ENCODE measurements at regions not wholly inside any gene's neighbourhood (a gene's known extent, or its start where the extent isn't known, plus 50 kb on each side); places are given as distances from the start of the nearest gene placed in this dataset.

GRCh38 chr6:112801468-112802080 lies 454.4 kb downstream of the RFPL4B start:
- Histone ChIP-seq H3K4me3 (no peak overlapping the region), H3K4me1 (no peaks in the 10 kb centered on the region), H3K9me3 (no peaks in the 10 kb centered on the region), H3K36me3 (no peaks in the 10 kb centered on the region), H3K27ac (no peak overlapping the region), H3K27me3 (no peaks in the 10 kb centered on the region)
- TF ChIP-seq CTCF (IDR thresholded peaks at IDR 0.05) = no peak
- no peak for TF ChIP-seq POLR2AphosphoS5 (IDR thresholded peaks at IDR 0.05)
- TF ChIP-seq POLR2A (IDR thresholded peaks at IDR 0.05) = no peak
- DNase-seq (ENCODE audit: low spot score in 2 of 2) = no peak
- intact Hi-C loops (cut with DNase I; ENCODE audit: low total_unique reads) = no loop called here

- Histone ChIP-seq H3K27me3 (no peaks in the 10 kb centered on the region), H3K4me3 (no peak overlapping the region), H3K27ac (no peak overlapping the region), H3K36me3 (no peaks in the 10 kb centered on the region), H3K4me1 (no peaks in the 10 kb centered on the region), H3K9me3 (no peaks in the 10 kb centered on the region)
- no peak for DNase-seq (ENCODE audit: low spot score in 2 of 2)
- intact Hi-C loops (cut with DNase I; ENCODE audit: low total_unique reads) = no loop called here
- no peak for TF ChIP-seq POLR2AphosphoS5 (IDR thresholded peaks at IDR 0.05)
- TF ChIP-seq POLR2A (IDR thresholded peaks at IDR 0.05) = no peak
- TF ChIP-seq CTCF (IDR thresholded peaks at IDR 0.05) = no peak
Observed at GRCh38 chr6:112802144-112802543, 455.0 kb downstream of the RFPL4B start.

- no peak for DNase-seq (ENCODE audit: low spot score in 2 of 2)
- H3K36me3 ChIP-seq = no peaks in the 10 kb centered on the region
- intact Hi-C loops (cut with DNase I; ENCODE audit: low total_unique reads) = no loop called here
- TF ChIP-seq POLR2A (IDR thresholded peaks at IDR 0.05) = no peak
- no peak for TF ChIP-seq POLR2AphosphoS5 (IDR thresholded peaks at IDR 0.05)
- no peak for TF ChIP-seq CTCF (IDR thresholded peaks at IDR 0.05)
- no peak overlapping the region for H3K27ac ChIP-seq
- no peaks in the 10 kb centered on the region for H3K27me3 ChIP-seq
- H3K9me3 ChIP-seq = no peaks in the 10 kb centered on the region
- H3K4me1 ChIP-seq = no peaks in the 10 kb centered on the region
- no peak overlapping the region for H3K4me3 ChIP-seq
Observed at GRCh38 chr6:112804638-112805330, 457.7 kb downstream of the RFPL4B start.

GRCh38 chr6:112806163-112806865 lies 459.2 kb downstream of the RFPL4B start:
- Histone ChIP-seq H3K27ac (no peak overlapping the region), H3K36me3 (no peaks in the 10 kb centered on the region), H3K9me3 (no peaks in the 10 kb centered on the region), H3K27me3 (no peaks in the 10 kb centered on the region), H3K4me3 (no peak overlapping the region), H3K4me1 (no peaks in the 10 kb centered on the region)
- intact Hi-C loops (cut with DNase I; ENCODE audit: low total_unique reads) = no loop called here
- TF ChIP-seq POLR2A (IDR thresholded peaks at IDR 0.05) (no peak), CTCF (IDR thresholded peaks at IDR 0.05) (no peak), POLR2AphosphoS5 (IDR thresholded peaks at IDR 0.05) (no peak)
- DNase-seq (ENCODE audit: low spot score in 2 of 2) = no peak

- TF ChIP-seq POLR2A (IDR thresholded peaks at IDR 0.05) (no peak), POLR2AphosphoS5 (IDR thresholded peaks at IDR 0.05) (no peak), CTCF (IDR thresholded peaks at IDR 0.05) (no peak)
- Histone ChIP-seq H3K36me3 (no peaks in the 10 kb centered on the region), H3K4me3 (no peak overlapping the region), H3K9me3 (no peaks in the 10 kb centered on the region), H3K4me1 (no peaks in the 10 kb centered on the region), H3K27ac (no peak overlapping the region), H3K27me3 (no peaks in the 10 kb centered on the region)
- DNase-seq (ENCODE audit: low spot score in 2 of 2) = no peak
- intact Hi-C loops (cut with DNase I; ENCODE audit: low total_unique reads) = no loop called here
Observed at GRCh38 chr6:112821476-112821875, 474.3 kb downstream of the RFPL4B start.
